Cardiac fibroblast (primary cell): ENCODE measurements at regions not wholly inside any gene's neighbourhood (a gene's known extent, or its start where the extent isn't known, plus 50 kb on each side); places are given as distances from the start of the nearest gene placed in this dataset.

Experiments
- DNase-seq, 2 donors: peaks; one replicate each; pipeline versions ENCODE4 v3.0.0 to v3.0.0-alpha.2; 2010; ENCODE audit warnings: low read depth in 2 of 2
- H3K4me3 ChIP-seq, 2 donors: replicated peaks in 1 of 2; 1 replicate in 1 of 2; 2 replicates in 1 of 2; pipeline ENCODE4 v1.5.1; 2011; ENCODE audit warnings: low read depth in 2 of 2, low read length in 2 of 2, mild to moderate bottlenecking in 2 of 2, moderate library complexity in 1 of 2
- CTCF ChIP-seq: IDR thresholded peaks from one replicate; pipeline ENCODE4 v1.5.1; 2011; ENCODE audit warnings: low read depth, mild to moderate bottlenecking, low read length, inconsistent platforms

DNA sequence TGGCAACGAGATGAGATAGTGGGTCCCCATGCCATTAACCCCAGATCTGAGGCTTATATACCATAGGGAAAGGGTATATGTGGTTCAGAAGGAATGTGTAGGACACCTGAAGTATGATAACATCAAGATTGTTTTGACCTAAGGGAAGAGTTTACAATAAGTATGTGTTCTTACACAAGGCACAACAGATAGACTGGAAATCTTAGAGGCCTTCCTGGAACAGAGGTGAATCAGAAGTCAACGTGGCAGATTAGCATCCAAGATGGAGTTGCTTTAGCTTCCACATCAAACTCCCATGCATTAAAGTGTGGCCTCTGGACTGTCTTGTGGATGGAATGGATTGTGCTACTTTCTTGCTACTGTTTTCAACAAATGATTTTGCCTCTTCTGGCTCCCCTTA is 116.6 kb upstream of the NT5C1B start:
- DNase-seq: no peak
- H3K4me3 ChIP-seq: no peak overlapping the region
- TF ChIP-seq CTCF: no peak

DNA sequence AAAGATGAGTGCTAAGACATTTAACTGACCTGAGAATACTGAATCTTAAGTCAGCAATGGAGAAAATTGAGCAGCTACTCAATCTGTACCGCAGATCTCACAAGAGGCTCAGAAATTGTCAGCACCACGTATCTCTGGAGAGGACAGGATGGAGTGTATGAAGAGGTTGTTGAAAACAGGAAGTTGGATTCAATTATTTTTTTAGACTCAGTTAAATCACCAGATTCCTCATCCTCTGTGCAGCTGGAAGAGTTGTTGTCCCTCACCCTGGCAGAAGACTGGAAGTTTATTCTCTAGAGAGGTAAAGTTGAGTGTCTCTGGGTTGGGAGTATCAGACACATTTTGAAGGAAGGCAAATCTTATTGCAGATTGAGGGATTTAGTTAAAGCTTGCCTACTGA is 114.9 kb upstream of the NT5C1B start:
- peak overlapping the region in 1 of 2 donors; percentile 24 for H3K4me3 ChIP-seq
- no peak for TF ChIP-seq CTCF
- DNase-seq: peak in 1 of 2 donors; percentile 44

DNA sequence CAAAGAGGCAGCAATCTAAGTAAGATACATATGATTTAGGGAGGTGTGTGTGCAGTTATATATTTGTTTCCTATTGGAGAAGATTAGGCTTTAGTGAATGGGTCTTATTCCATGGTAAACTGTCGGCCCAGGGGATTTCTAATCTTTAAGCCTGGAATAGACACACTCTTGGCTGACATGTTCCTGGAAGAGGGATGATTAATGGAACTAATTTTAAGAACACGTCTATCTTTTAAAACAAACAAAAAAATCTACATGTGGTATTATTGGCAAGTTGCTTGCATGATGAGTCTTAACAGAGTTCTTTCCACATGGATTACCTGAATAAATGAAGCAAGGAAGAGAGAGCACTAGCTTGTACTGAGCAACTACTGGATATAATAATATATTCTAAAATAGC is 114.2 kb upstream of the NT5C1B start:
- peak; percentile 39 to 59 for DNase-seq
- TF ChIP-seq CTCF: no peak
- H3K4me3 ChIP-seq: peak overlapping the region in 1 of 2 donors; percentile 4

GRCh38 chr2:18701981-18702380 is 112.6 kb upstream of the NT5C1B start:
- no peak for TF ChIP-seq CTCF
- no peak overlapping the region for H3K4me3 ChIP-seq
- DNase-seq: peak; percentile 15 to 91

DNA sequence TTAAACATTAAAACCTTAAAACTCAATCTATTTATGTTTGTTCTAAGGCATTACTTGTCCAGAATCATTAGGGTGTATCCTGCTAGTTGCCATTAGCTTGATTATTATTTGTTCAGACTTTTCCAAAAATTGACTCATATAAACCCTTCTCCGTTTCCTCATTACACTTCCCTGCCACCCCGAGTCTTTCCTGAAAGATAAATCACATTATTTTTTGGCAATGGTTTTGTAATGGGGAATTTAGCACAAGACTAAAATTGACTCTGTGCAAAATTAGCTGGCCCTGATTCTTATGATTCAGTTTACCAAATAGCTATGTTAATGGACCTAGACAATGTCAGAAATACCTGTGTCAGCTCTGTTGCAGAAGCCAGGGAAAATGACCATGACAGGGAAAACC is 112.2 kb upstream of the NT5C1B start:
- no peak for TF ChIP-seq CTCF
- peak; percentile 25 to 26 for DNase-seq
- H3K4me3 ChIP-seq: no peak overlapping the region

DNA sequence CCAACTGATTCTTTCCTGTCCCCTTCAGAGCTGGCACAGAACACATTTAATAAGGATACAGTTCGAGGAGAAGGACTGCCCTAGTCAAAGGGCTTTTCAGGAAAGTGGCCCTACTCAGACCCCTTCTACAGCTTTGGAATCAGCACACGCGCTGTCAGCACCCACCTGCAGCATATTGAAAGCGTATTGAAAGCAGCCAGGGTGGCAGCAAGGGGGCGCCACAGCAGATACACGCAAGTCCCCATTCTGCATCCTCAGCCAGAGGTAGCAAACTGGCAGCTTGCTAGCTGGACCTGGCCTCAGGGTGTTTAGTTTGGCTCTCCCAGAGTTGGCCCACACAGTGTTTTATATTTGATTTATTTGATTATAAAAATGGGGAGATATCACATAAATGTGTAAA is 101.0 kb upstream of the NT5C1B start:
- peak; percentile 11 for TF ChIP-seq CTCF
- H3K4me3 ChIP-seq: no peak overlapping the region
- no peak for DNase-seq
